IPS-18a (cell line): ENCODE measurements at regions not wholly inside any gene's neighbourhood (a gene's known extent, or its start where the extent isn't known, plus 50 kb on each side); places are given as distances from the start of the nearest gene placed in this dataset.
"Not testable (repeated sequence)": the region's sequence is repeated elsewhere in the genome, so short reads cannot be mapped to it uniquely, and the experiment has no call there.

ENCODE experiments used
- H3K27ac ChIP-seq: one replicate; pipeline ENCODE4 v1.5.1; 2013; ENCODE audit warnings: low read length
- H3K27me3 ChIP-seq: one replicate; pipeline ENCODE4 v1.6.1; 2013; ENCODE audit warnings: mild to moderate bottlenecking, low read length; ENCODE audit not compliant: control insufficient read depth, insufficient read depth
- H3K36me3 ChIP-seq: one replicate; pipeline ENCODE4 v1.6.1; 2013; ENCODE audit warnings: low read depth, low read length; ENCODE audit not compliant: control insufficient read depth
- H3K4me1 ChIP-seq: one replicate; pipeline ENCODE4 v1.6.1; 2013; ENCODE audit warnings: low read depth, low read length; ENCODE audit not compliant: control insufficient read depth
- H3K4me3 ChIP-seq: one replicate; pipeline ENCODE4 v1.5.1; 2013; ENCODE audit warnings: low read length
- H3K9ac ChIP-seq: one replicate; pipeline ENCODE4 v1.6.1; 2013; ENCODE audit warnings: mild to moderate bottlenecking, low read length, moderate library complexity
- H3K9me3 ChIP-seq: one replicate; pipeline ENCODE4 v1.6.1; 2013; ENCODE audit warnings: low read depth, low read length; ENCODE audit not compliant: control insufficient read depth

- H3K9me3 ChIP-seq = no peaks in the 10 kb centered on the region
- H3K9ac ChIP-seq = no peak overlapping the region
- no peaks in the 10 kb centered on the region for H3K36me3 ChIP-seq
- H3K4me1 ChIP-seq = no peaks in the 10 kb centered on the region
- no peak overlapping the region for H3K4me3 ChIP-seq
- no peaks in the 10 kb centered on the region for H3K27me3 ChIP-seq
- H3K27ac ChIP-seq = no peak overlapping the region
Observed at GRCh38 chr10:43852149-43852548, 203.5 kb upstream of the ZNF32 start.

GRCh38 chr10:43851030-43851429 lies 202.3 kb upstream of the ZNF32 start:
- no peak overlapping the region for H3K4me3 ChIP-seq
- no peaks in the 10 kb centered on the region for H3K9me3 ChIP-seq
- no peaks in the 10 kb centered on the region for H3K27me3 ChIP-seq
- no peaks in the 10 kb centered on the region for H3K36me3 ChIP-seq
- H3K4me1 ChIP-seq = no peaks in the 10 kb centered on the region
- no peak overlapping the region for H3K9ac ChIP-seq
- no peak overlapping the region for H3K27ac ChIP-seq

GRCh38 chr10:43849551-43849950 lies 200.9 kb upstream of the ZNF32 start:
- Histone ChIP-seq H3K9me3 (no peaks in the 10 kb centered on the region), H3K4me1 (no peaks in the 10 kb centered on the region), H3K9ac (no peak overlapping the region), H3K27ac (no peak overlapping the region), H3K27me3 (no peaks in the 10 kb centered on the region), H3K36me3 (no peaks in the 10 kb centered on the region), H3K4me3 (no peak overlapping the region)

GRCh38 chr10:43846968-43847367 lies 198.3 kb upstream of the ZNF32 start:
- Histone ChIP-seq H3K4me3 (no peak overlapping the region), H3K9ac (no peak overlapping the region), H3K4me1 (no peaks in the 10 kb centered on the region), H3K36me3 (no peaks in the 10 kb centered on the region), H3K9me3 (no peaks in the 10 kb centered on the region), H3K27me3 (no peaks in the 10 kb centered on the region), H3K27ac (no peak overlapping the region)

- Histone ChIP-seq H3K9me3 (no peaks in the 10 kb centered on the region), H3K36me3 (no peaks in the 10 kb centered on the region), H3K4me3 (no peak overlapping the region), H3K9ac (no peak overlapping the region), H3K27ac (no peak overlapping the region), H3K27me3 (no peaks in the 10 kb centered on the region), H3K4me1 (no peaks in the 10 kb centered on the region)
Observed at GRCh38 chr10:43846187-43846680, 197.6 kb upstream of the ZNF32 start.

- no peak overlapping the region for H3K4me3 ChIP-seq
- H3K9me3 ChIP-seq = no peaks in the 10 kb centered on the region
- H3K27me3 ChIP-seq = no peaks in the 10 kb centered on the region
- H3K27ac ChIP-seq = no peak overlapping the region
- no peak overlapping the region for H3K9ac ChIP-seq
- no peaks in the 10 kb centered on the region for H3K4me1 ChIP-seq
- no peaks in the 10 kb centered on the region for H3K36me3 ChIP-seq
Observed at GRCh38 chr10:43845121-43845520, 196.4 kb upstream of the ZNF32 start.

- no peak overlapping the region for H3K4me3 ChIP-seq
- H3K27me3 ChIP-seq = no peaks in the 10 kb centered on the region
- H3K36me3 ChIP-seq = no peaks in the 10 kb centered on the region
- no peak overlapping the region for H3K27ac ChIP-seq
- H3K9ac ChIP-seq = no peak overlapping the region
- no peaks in the 10 kb centered on the region for H3K9me3 ChIP-seq
- no peaks in the 10 kb centered on the region for H3K4me1 ChIP-seq
Observed at GRCh38 chr10:43844221-43844620, 195.5 kb upstream of the ZNF32 start.

- Histone ChIP-seq H3K4me3 (no peak overlapping the region), H3K36me3 (no peaks in the 10 kb centered on the region), H3K9me3 (no peaks in the 10 kb centered on the region), H3K27ac (no peak overlapping the region), H3K9ac (no peak overlapping the region), H3K27me3 (no peaks in the 10 kb centered on the region), H3K4me1 (no peaks in the 10 kb centered on the region)
Observed at GRCh38 chr10:43843321-43844101, 194.8 kb upstream of the ZNF32 start.

- no peaks in the 10 kb centered on the region for H3K9me3 ChIP-seq
- no peaks in the 10 kb centered on the region for H3K36me3 ChIP-seq
- H3K27ac ChIP-seq = no peak overlapping the region
- H3K27me3 ChIP-seq = no peaks in the 10 kb centered on the region
- no peaks in the 10 kb centered on the region for H3K4me1 ChIP-seq
- no peak overlapping the region for H3K4me3 ChIP-seq
- no peak overlapping the region for H3K9ac ChIP-seq
Observed at GRCh38 chr10:43842496-43842895, 193.8 kb upstream of the ZNF32 start.

- Histone ChIP-seq H3K9me3 (no peaks in the 10 kb centered on the region), H3K4me1 (no peaks in the 10 kb centered on the region), H3K4me3 (no peak overlapping the region), H3K27me3 (no peaks in the 10 kb centered on the region), H3K36me3 (no peaks in the 10 kb centered on the region), H3K9ac (no peak overlapping the region), H3K27ac (no peak overlapping the region)
Observed at GRCh38 chr10:43842072-43842471, 193.4 kb upstream of the ZNF32 start.

GRCh38 chr10:43839973-43840372 lies 191.3 kb upstream of the ZNF32 start:
- Histone ChIP-seq H3K4me1 (no peaks in the 10 kb centered on the region), H3K27ac (no peak overlapping the region), H3K36me3 (no peaks in the 10 kb centered on the region), H3K4me3 (no peak overlapping the region), H3K9ac (no peak overlapping the region), H3K9me3 (no peaks in the 10 kb centered on the region), H3K27me3 (no peaks in the 10 kb centered on the region)

- H3K4me1 ChIP-seq, H3K9me3 ChIP-seq, H3K4me3 ChIP-seq, H3K9ac ChIP-seq, H3K27ac ChIP-seq, H3K27me3 ChIP-seq, H3K36me3 ChIP-seq: not testable (repeated sequence)
Observed at GRCh38 chr10:43834751-43835150, 186.1 kb upstream of the ZNF32 start.
